NCI-H524 treated with DMSO at 0.1 percent for 48 hours (cell line): ENCODE measurements at regions not wholly inside any gene's neighbourhood (a gene's known extent, or its start where the extent isn't known, plus 50 kb on each side); places are given as distances from the start of the nearest gene placed in this dataset.
"Not testable (repeated sequence)": the region's sequence is repeated elsewhere in the genome, so short reads cannot be mapped to it uniquely, and the experiment has no call there.

Experiments
- DNase-seq: peaks from one replicate; lab custom pipeline; 2025; lab: John Stamatoyannopoulos, UW

DNA sequence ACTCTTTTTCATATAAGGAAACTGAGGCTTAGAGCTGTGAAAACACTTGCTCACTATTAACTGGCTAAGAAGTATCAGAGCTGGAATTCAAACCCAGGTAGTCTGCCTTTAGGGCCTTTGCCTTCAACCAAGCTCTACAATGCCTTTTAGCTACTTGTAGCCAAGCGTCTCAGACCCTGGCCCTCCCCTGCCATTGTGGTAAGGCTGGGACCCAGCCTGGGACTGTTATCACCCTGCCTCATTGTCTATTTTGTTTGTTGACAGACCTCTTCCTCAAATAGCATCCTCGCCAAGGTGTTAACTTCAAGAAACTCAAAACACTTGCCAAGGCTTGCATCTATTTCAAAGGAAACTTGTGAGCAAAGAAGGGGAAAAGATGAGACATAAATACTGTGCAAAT, 76.7 kb upstream of the CD28 start:
- no peak for DNase-seq

DNA sequence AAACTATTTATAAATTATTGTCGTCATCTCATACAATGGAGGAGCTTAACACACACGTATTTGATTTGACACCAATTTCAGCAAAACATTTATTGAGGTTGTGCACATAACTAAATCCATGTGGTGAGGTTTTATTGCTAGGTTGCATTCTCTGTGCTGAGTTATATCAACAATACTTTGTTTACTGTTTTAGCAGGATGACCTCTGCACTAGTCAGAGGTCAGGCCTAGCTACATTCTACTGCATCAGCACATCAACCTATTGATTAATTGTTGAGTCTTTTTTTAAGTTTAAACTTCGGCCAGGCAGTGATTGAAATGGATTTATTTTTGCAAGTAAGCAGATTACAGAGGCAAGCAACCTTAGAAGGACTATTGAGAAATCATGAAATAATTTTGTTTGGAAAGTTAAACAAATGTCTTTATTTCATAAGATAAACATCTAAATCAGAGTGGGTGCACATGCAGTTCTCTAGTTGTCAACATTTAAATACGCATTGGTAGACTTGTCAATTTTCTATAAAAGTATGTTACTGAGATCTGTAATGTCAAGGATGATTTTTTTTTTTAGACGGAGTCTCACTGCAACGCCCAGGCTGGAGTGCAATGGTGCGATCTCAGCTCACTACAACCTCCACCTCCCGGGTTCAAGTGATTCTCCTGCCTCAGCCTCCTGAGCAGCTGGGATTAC, 75.2 kb upstream of the CD28 start:
- DNase-seq = no peak

DNA sequence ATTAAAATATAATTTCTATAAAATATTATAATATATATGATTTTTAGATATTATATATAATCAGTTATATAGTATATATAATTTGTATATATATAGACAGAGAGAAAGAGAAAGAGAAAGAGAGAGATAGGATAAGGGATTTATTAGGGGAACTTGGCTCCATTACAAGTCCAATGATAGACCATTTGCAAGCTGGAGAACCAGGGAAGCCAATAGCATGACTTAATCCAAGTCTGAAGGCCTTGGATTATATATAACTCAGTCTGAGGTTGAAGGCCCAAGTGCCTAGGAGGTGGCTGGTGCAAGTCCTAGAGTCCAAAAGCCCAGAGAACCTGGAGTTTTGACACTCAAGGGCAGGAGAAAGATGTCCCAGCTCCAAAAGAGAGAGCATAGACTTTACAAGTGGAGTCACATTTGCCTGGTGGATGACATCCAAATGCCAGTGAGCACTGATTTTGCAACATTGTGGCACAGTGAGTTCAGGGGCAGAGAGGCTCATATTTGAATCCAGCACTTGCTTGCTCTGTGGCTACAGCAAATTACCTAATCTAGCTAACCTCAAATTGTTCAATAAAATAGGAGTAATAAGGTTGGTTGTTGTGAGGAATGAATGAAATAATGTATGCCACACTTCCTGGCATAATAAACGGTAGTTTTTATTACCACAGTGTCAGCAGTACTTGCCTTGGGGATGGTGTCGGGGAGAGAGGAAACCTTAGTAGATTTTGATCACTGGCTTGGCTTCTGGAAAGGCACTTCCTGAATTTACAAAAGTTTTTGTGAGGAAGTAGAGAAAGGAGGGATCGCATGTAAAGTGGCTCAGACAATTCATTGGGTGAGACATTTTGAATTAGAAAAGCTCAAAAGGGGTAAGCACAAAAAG, 69.6 kb upstream of the CD28 start:
- DNase-seq = no peak

DNA sequence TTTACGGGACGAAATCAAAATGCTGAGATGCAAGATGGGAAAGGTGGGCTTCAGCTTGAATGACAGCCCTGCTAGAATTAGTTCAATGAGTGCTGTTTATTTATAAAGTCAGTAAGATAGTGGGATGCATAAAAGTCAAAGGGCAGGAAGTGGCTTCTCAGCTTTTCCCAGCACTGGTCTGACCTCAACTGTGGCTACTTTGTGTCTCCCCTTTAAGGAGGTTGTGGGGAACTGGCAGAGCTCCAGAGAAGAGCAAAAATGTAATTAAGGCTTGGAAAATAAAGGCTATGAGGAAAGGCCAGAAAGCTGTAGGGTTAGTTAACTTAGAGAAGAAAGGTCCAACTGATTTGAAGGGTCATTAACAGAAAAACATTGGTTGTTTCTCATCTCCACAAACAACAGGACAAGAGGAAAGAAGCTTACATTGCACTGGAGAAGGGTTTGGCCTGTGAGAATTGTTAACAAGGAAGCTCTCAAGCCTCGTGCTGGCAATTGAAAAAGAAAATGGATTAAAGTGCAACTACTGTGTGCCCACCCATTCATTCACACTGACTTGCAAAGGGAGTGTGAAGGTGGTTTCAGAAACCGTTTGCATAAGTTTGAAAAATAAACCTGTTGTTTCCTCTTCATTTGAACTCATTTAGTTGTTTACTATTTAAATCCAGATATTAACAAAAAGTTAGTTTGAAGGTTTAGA, 68.8 kb upstream of the CD28 start:
- DNase-seq = no peak

DNA sequence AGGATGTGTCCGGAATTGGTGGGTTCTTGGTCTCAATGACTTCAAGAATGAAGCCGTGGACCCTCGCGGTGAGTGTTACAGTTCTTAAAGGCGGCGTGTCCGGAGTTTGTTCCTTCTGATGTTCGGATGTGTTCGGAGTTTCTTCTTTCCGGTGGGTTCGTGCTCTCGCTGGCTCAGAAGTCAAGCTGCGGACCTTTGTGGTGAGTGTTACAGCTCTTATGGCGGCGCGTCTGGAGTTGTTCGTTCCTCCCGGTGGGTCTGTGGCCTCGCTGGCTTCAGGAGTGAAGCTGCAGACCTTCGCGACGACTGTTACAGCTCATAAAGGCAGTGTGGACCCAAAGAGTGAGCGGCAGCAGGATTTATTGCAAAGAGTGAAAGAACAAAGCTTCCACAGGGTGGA, 64.6 kb upstream of the CD28 start:
- DNase-seq = not testable (repeated sequence)

DNA sequence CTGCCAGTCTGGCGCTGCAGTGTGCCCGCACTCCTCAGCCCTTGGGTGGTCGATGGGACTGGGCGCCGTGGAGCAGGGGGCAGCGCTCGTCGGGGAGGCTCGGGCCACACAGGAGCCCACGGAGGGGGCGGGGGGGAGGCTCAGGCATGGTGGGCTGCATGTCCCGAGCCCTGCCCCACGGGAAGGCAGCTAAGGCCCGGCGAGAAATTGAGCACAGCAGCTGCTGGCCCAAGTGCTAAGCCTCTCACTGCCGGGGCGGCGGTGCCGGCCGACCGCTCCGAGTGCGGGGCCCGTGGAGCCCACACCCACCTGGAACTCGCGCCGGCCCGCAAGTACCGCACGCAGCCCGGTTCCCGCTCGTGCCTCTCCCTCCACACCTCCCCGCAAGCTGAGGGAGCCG, 63.6 kb upstream of the CD28 start:
- not testable (repeated sequence) for DNase-seq

DNA sequence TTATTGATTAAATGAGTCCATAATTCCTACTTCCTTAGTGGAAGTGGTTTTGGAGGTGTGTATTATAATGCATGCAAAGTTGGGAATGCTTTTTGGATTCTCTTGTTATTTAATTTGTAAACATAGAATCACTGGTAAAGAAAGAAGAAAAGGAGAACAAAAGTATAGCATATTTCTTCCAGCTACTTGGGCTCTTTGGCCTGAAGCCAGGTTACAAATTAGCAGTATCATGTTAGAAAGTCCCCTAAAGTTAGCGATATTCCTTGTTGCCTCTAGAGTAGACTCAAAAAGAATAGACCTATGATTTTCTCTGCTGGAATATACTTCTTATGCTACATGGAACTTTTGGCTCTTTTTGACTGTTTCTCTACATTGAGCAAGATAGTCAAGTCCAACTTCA, 60.6 kb upstream of the CD28 start:
- DNase-seq = no peak

DNA sequence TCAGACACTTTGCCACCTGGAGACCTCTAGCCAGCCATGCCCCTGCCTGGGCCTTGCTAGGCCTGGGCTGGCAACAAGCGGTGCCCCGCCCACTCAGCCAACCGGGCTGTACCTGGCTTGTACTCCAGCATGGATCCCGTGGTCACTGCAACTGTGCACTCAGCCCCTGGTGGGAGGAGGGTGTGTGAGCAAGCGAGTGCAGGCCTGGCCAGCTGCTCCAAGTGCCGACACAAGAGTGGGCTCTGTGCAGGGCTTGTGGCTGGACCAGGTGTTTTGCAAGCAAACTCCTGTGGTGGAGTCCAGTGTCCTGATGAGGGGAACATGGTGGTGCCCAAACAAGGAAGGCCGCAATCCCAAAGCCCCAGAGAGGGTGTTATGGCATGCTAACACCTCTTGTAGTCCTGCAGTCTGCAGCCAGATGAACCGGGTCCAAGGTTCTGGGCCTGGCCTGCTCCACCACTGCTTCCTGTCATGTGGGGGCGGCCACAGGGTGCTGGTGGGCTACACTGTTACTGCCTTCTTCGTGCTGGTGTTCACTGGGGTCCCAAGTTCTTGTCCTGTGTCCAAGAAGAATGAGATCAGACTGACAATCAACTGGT, 60.1 kb upstream of the CD28 start:
- no peak for DNase-seq

DNA sequence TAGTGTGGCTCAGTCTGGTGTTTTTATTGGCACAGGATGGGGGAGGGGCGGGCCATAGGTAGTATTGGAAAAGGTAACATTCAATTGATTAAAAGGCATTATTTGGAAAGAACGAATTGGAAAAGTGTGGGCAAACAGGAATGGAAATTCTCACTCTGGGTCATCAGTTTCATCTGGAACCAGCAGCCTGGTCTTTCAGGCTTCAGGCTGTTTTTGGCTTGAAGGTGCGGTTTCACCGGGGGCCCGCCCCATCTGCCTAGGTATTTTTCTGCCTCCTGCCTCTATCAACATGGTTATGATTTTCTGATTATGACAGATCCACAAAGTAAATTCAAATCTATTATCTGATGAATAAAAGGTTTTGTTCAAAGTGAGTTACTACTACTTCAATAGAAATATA, 59.5 kb upstream of the CD28 start:
- DNase-seq = no peak

DNA sequence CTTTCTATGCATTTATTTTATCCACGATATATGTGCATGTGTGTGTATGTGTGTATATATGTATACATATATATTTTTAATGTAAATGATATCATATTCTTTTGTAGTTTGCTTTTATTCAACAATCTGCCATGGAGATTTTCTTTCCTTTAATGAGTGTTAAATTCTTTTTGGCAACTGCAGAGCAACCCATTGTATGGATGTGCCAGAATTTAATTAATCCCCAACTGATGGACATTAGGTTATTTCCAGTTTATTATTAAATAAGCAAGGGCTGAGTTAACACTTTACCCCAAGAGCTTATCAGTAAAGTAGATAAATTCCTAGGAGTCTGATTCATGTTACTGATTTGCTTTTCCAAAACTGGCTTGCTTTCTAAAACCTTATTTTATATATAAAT, 58.9 kb upstream of the CD28 start:
- no peak for DNase-seq

DNA sequence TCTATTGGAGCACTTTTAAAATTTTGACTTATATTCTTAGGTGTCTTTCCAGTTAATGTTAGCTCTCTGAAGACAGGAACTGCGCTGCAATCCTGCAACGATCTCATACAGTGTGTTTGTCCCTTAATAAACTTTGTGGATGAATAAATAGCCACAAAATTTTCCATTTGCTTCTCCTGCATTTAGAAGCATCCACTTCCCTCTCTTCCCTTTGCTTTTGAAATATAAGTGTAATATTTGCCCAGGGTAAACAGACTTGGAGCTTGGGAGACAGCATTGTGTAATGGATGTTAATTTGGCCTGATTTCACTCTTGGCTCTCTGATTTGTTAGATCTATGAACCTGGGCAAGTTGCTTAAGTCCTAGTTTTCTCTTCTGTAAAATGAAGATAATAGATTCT, 58.2 kb upstream of the CD28 start:
- DNase-seq = no peak

DNA sequence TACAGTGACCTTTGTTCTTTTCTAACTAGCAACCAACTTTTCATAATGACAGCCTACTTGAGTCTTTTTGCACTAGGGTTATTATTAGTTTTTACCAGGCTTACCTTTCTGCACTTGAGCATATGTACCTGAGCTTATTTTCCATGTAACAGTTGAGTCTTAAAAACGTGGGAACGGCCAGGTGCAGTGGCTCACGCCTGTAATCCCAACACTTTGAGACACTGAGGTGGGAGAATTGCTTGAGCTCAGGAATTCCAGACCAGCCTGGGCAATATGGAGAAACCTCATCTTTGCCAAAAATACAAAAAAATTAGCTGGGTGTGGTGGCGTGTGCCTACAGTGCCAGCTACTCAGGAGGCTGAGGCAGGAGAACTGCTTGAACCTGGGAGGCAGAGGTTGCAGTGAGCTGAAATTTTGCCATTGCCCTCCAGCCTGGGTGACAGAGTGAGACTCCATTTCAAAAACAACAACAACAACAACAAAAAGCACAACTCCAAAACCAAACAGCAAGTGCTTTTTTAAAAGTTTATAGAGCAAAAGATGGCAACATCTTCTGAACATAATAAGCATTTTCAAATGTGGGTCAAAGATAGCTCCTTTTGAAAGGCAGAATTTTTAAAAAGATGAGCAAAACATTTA, 57.1 kb upstream of the CD28 start:
- DNase-seq = no peak

DNA sequence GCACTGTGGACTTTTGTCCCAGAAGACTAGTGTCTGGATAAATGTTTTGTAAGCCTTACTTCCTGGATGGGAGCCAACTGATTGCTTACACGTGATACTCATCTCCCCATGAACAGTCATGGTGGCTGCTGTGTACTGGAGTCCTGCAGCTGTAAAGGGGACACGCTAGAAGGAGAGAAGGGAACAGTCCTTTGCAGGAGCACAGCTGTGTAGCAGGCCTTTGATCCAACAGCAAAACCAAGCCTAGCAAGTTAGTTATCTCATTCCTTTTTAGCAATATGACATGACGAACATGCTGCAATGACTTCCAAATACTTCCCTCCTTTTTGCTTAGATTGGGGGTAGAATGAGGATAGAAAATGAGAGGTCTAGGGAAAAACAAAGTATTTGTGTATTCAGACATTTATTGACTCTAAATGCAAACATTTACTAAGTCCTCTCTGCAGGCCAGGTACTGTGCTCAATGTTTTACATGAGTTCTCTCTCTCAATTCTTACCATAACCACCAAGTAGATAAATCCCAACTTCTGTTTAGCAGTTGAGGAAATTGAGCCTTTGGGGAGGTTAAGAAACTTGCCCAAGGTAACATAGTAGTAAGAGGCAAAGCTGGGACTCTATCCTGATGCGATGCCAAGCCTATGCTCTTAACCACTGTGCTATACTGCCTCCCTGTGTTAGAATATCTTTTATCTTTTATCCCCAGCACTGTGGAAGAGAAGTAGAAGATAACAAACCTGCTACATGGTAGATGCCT, 55.4 kb upstream of the CD28 start:
- DNase-seq = no peak

DNA sequence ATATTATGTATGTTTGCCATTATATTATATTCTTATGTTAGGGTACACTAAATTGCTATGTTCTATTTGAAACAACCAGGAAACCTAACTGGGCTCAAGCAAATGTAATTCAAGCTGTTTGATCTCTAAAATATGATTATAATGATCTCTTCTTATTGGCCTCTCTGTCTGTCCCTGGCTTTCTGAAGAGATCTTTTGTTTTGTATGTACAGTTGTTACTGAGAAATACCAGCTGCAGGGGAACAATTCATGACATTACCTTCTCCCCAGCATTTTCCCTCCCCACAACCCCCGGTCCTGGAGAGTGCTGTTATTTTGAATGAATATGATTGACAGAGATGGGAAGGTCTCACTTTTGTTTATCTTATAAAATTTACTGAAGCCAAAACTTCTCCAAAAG, 54.8 kb upstream of the CD28 start:
- no peak for DNase-seq

DNA sequence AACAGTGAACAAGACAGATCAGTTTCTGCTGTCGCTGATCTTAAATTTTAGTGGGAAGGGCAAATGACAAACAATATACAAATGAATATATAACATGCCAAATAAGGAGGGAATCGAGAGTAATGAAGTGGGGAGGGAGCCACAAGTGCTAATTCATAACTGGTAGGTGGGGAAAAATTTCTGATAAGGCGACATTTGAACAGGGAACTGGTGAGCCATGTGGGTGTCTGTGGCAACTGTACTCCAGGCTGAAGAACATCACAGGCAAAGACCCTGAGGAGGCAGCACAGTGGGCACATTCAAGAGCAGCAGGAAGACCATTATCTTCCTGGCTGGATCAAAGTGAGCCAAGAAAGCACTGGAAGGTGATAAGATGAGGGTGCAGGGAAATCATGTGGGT, 51.6 kb upstream of the CD28 start:
- no peak for DNase-seq

DNA sequence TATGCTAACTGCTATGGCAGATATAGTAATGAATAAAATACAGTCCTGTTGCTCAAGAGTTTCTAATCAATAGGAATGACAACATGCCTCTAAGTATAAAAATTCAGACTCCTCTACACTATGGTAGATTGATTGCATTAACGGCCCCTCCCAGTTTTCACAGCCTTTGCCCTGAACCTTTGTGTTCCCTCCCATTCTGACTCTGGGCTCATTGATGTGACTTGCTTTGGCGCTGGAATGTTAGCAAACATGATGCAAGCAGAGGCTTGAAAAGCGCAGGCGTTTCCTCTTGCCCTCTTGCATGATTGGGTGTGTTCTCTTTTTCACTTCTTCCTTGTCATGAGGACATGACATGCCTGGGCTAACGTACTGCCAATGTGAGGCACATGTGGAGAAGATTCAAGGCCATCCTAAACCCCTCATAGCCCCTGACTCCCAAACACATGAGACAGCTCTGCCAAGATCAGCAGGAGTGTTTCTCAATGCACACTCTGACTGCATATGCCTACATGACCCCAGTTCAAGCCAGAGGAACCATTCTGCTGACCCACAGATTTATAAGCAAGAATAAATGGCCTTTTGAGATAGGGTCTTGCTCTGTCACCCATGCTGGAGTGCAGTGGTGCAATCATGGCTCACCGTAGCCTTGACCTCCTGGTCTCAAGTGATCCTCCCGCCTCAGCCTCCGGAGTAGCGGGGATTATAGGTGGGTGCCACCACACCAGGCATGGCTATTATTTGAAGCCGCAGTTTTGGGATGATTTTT, 49.7 kb upstream of the CD28 start:
- DNase-seq = no peak
